GM12891 (cell line): ENCODE measurements at regions not wholly inside any gene's neighbourhood (a gene's known extent, or its start where the extent isn't known, plus 50 kb on each side); places are given as distances from the start of the nearest gene placed in this dataset.
"Not testable (repeated sequence)": the region's sequence is repeated elsewhere in the genome, so short reads cannot be mapped to it uniquely, and the experiment has no call there.

Experiments
- PAX5 ChIP-seq: IDR thresholded peaks from 2 replicates; pipeline ENCODE4 v1.6.1; 2011; ENCODE audit warnings: low read length, moderate library complexity, mild to moderate bottlenecking; ENCODE audit not compliant: insufficient read depth, severe bottlenecking
- POLR2A ChIP-seq: IDR thresholded peaks from 2 replicates; pipeline ENCODE4 v1.6.1; 2011; ENCODE audit warnings: low read depth, low read length, control low read depth
- POLR2AphosphoS5 ChIP-seq: IDR thresholded peaks from 2 replicates; pipeline ENCODE4 v1.6.1; 2011; ENCODE audit warnings: low read depth, low read length, control low read depth
- SPI1 ChIP-seq: IDR thresholded peaks from 2 replicates; pipeline ENCODE4 v1.6.1; 2011; ENCODE audit warnings: low read depth, low read length, control low read depth
- TAF1 ChIP-seq: IDR thresholded peaks from 2 replicates; pipeline ENCODE4 v1.6.1; 2011; ENCODE audit warnings: low read depth, low read length, control low read depth

- not testable (repeated sequence) for TF ChIP-seq POLR2AphosphoS5, TAF1, PAX5, POLR2A, SPI1
Observed at GRCh38 chr6:11452106-11452505, 85.4 kb upstream of the TMEM170B start.
